SU-DHL-6 (cell line): ENCODE measurements at regions not wholly inside any gene's neighbourhood (a gene's known extent, or its start where the extent isn't known, plus 50 kb on each side); places are given as distances from the start of the nearest gene placed in this dataset.

Experiments
- H2AFZ ChIP-seq: fragments of 200-600 bp; sonication (generic); 2 replicates; pipeline ENCODE4 v1.6.1; 2014; ENCODE audit warnings: low read depth, mild to moderate bottlenecking, moderate library complexity, mixed read lengths, antibody characterized with exemption, low read length; ENCODE audit not compliant: severe bottlenecking
- H3F3A ChIP-seq: fragments of 200-600 bp; shearing (Covaris generic); 2 replicates; pipeline ENCODE4 v1.6.0; 2016; ENCODE audit warnings: antibody characterized with exemption, mild to moderate bottlenecking; ENCODE audit not compliant: insufficient read depth
- H3K27ac ChIP-seq: fragments of 200-600 bp; sonication (generic); 2 replicates; pipeline ENCODE4 v1.5.1; 2016; ENCODE audit warnings: low read depth, mild to moderate bottlenecking, low read length, moderate library complexity, mixed read lengths
- H3K27me3 ChIP-seq: fragments of 200-600 bp; sonication (generic), shearing (Covaris generic); 2 replicates; pipeline ENCODE4 v1.6.0; 2014; ENCODE audit warnings: mild to moderate bottlenecking, low read length
- H3K36me3 ChIP-seq: fragments of 200-600 bp; sonication (generic); 2 replicates; pipeline ENCODE4 v1.6.1; 2014; ENCODE audit warnings: mild to moderate bottlenecking, low read length, mixed read lengths
- H3K4me2 ChIP-seq: fragments of 300-600, 200-600 bp; shearing (Covaris generic), sonication (generic); 2 replicates; pipeline ENCODE4 v1.6.0; 2014; ENCODE audit warnings: low read length, low read depth, mild to moderate bottlenecking; ENCODE audit not compliant: poor library complexity, severe bottlenecking
- H3K4me3 ChIP-seq: fragments of 200-600 bp; sonication (generic); 2 replicates; pipeline ENCODE4 v1.5.1; 2014; ENCODE audit warnings: antibody characterized with exemption, low read length, mild to moderate bottlenecking, mixed read lengths; ENCODE audit not compliant: insufficient read depth, poor library complexity, severe bottlenecking
- H3K79me2 ChIP-seq: fragments of 200-600 bp; sonication (generic); 2 replicates; pipeline ENCODE4 v1.6.1; 2014; ENCODE audit warnings: mild to moderate bottlenecking, low read length, moderate library complexity; ENCODE audit not compliant: insufficient read depth
- H3K9ac ChIP-seq: fragments of 200-600 bp; sonication (generic); 2 replicates; pipeline ENCODE4 v1.7.0; 2014; ENCODE audit warnings: mild to moderate bottlenecking, low read length
- H3K9me2 ChIP-seq: fragments of 200-600 bp; sonication (generic); replicated peaks from 2 replicates; pipeline ENCODE4 v1.6.1; 2014; ENCODE audit warnings: low read length; ENCODE audit not compliant: insufficient read depth
- H3K9me3 ChIP-seq: fragments of 200-600 bp; sonication (generic); 2 replicates; pipeline ENCODE4 v1.6.1; 2014; ENCODE audit warnings: low read length, mixed read lengths; ENCODE audit not compliant: insufficient read depth
- H4K20me1 ChIP-seq: fragments of 200-600 bp; sonication (generic); 2 replicates; pipeline ENCODE4 v1.6.1; 2014; ENCODE audit warnings: low read depth, mild to moderate bottlenecking, antibody characterized with exemption, low read length, moderate library complexity, mixed read lengths
- CTCF ChIP-seq: fragments of 200-600 bp; sonication (generic); IDR thresholded peaks from one replicate; pipeline ENCODE4 v1.5.1; 2017; ENCODE audit warnings: antibody characterized with exemption, mild to moderate bottlenecking, low read length, moderate library complexity; ENCODE audit not compliant: insufficient read depth, poor library complexity, severe bottlenecking
- EZH2phosphoT487 ChIP-seq: fragments of 200-600 bp; sonication (generic), shearing (Covaris generic); conservative IDR thresholded peaks from 2 replicates; pipeline ENCODE4 v1.6.1; 2018; ENCODE audit warnings: mild to moderate bottlenecking, antibody characterized with exemption, low read length, moderate library complexity, mixed read lengths

GRCh38 chr2:181241366-181241765, 215.8 kb upstream of the ITGA4 start:
- H3K27ac ChIP-seq: no peak overlapping the region
- H3K9me3 ChIP-seq: no peaks in the 10 kb centered on the region
- no peaks in the 10 kb centered on the region for H4K20me1 ChIP-seq
- H3F3A ChIP-seq: no peaks in the 10 kb centered on the region
- H3K4me3 ChIP-seq: no peak overlapping the region
- no peak overlapping the region for H2AFZ ChIP-seq
- no peaks in the 10 kb centered on the region for H3K27me3 ChIP-seq
- H3K9ac ChIP-seq: no peak overlapping the region
- H3K79me2 ChIP-seq: no peaks in the 10 kb centered on the region
- no peaks in the 10 kb centered on the region for H3K36me3 ChIP-seq
- H3K9me2 ChIP-seq: no peaks in the 10 kb centered on the region
- no peak for TF ChIP-seq EZH2phosphoT487
- no peak for TF ChIP-seq CTCF
- H3K4me2 ChIP-seq: no peak overlapping the region

- no peaks in the 10 kb centered on the region for H3K36me3 ChIP-seq
- H3F3A ChIP-seq: no peaks in the 10 kb centered on the region
- H3K4me3 ChIP-seq: no peak overlapping the region
- no peak overlapping the region for H3K27ac ChIP-seq
- H3K27me3 ChIP-seq: no peaks in the 10 kb centered on the region
- no peaks in the 10 kb centered on the region for H3K9me2 ChIP-seq
- no peak overlapping the region for H3K4me2 ChIP-seq
- no peak overlapping the region for H3K9ac ChIP-seq
- no peak for TF ChIP-seq CTCF
- no peak for TF ChIP-seq EZH2phosphoT487
- no peaks in the 10 kb centered on the region for H4K20me1 ChIP-seq
- no peaks in the 10 kb centered on the region for H3K79me2 ChIP-seq
- no peaks in the 10 kb centered on the region for H3K9me3 ChIP-seq
- no peak overlapping the region for H2AFZ ChIP-seq
These were observed 215.4 kb upstream of the ITGA4 start for GRCh38 chr2:181241797-181242196.

GRCh38 chr2:181242262-181242661, 214.9 kb upstream of the ITGA4 start:
- H3K4me2 ChIP-seq: no peak overlapping the region
- H4K20me1 ChIP-seq: no peaks in the 10 kb centered on the region
- no peak overlapping the region for H2AFZ ChIP-seq
- H3K9ac ChIP-seq: no peak overlapping the region
- H3K27me3 ChIP-seq: no peaks in the 10 kb centered on the region
- H3K79me2 ChIP-seq: no peaks in the 10 kb centered on the region
- TF ChIP-seq EZH2phosphoT487 (no peak), CTCF (no peak)
- H3K4me3 ChIP-seq: no peak overlapping the region
- no peaks in the 10 kb centered on the region for H3K36me3 ChIP-seq
- no peaks in the 10 kb centered on the region for H3K9me3 ChIP-seq
- H3F3A ChIP-seq: no peaks in the 10 kb centered on the region
- no peak overlapping the region for H3K27ac ChIP-seq
- no peaks in the 10 kb centered on the region for H3K9me2 ChIP-seq
